H9 (cell line): ENCODE measurements at regions not wholly inside any gene's neighbourhood (a gene's known extent, or its start where the extent isn't known, plus 50 kb on each side); places are given as distances from the start of the nearest gene placed in this dataset.
"Not testable (repeated sequence)": the region's sequence is repeated elsewhere in the genome, so short reads cannot be mapped to it uniquely, and the experiment has no call there.

Experiments used
- DNase-seq: peaks from one replicate; pipeline ENCODE4 v3.0.0-alpha.2; 2017
- H2AFZ ChIP-seq: one replicate; pipeline ENCODE4 v1.6.1; 2013; ENCODE audit warnings: mild to moderate bottlenecking, low read length, control low read depth, moderate library complexity
- H2AK5ac ChIP-seq: 2 replicates; pipeline ENCODE4 v1.6.1; 2013; ENCODE audit warnings: low read length, control low read depth, mixed read lengths; ENCODE audit not compliant: insufficient read length
- H2BK120ac ChIP-seq: one replicate; pipeline ENCODE4 v1.6.1; 2013; ENCODE audit warnings: low read depth, mild to moderate bottlenecking, low read length, control low read depth, inconsistent platforms; ENCODE audit not compliant: poor library complexity, severe bottlenecking
- H2BK12ac ChIP-seq: 2 replicates; pipeline ENCODE4 v1.6.1; 2013; ENCODE audit warnings: low read length, control low read depth, mixed read lengths, low read depth; ENCODE audit not compliant: insufficient read length
- H2BK15ac ChIP-seq: 2 replicates; pipeline ENCODE4 v1.6.1; 2013; ENCODE audit warnings: low read depth, low read length, control low read depth
- H2BK20ac ChIP-seq: one replicate; pipeline ENCODE4 v1.6.1; 2013; ENCODE audit warnings: low read depth, mild to moderate bottlenecking, low read length, control low read depth, inconsistent platforms; ENCODE audit not compliant: poor library complexity, severe bottlenecking
- H2BK5ac ChIP-seq: 2 replicates; pipeline ENCODE4 v1.6.1; 2013; ENCODE audit warnings: low read length, control low read depth, mixed read lengths; ENCODE audit not compliant: insufficient read length
- H3K14ac ChIP-seq: 2 replicates; pipeline ENCODE4 v1.6.1; 2013; ENCODE audit warnings: low read length, control low read depth; ENCODE audit not compliant: insufficient read depth
- H3K18ac ChIP-seq: 2 replicates; pipeline ENCODE4 v1.6.1; 2013; ENCODE audit warnings: low read depth, mild to moderate bottlenecking, mixed read lengths, low read length, control low read depth; ENCODE audit not compliant: insufficient read length
- H3K23ac ChIP-seq: 2 replicates; pipeline ENCODE4 v1.6.1; 2013; ENCODE audit warnings: low read length, control low read depth, mixed read lengths, low read depth; ENCODE audit not compliant: insufficient read length
- H3K23me2 ChIP-seq: 2 replicates; pipeline ENCODE4 v1.6.1; 2013; ENCODE audit warnings: low read depth, mild to moderate bottlenecking, mixed read lengths, low read length, control low read depth; ENCODE audit not compliant: insufficient read length, poor library complexity, severe bottlenecking
- H3K27ac ChIP-seq: 2 replicates; pipeline ENCODE4 v1.5.1; 2013; ENCODE audit warnings: low read length, control low read depth, mixed read lengths, low read depth; ENCODE audit not compliant: insufficient read length
- H3K27me3 ChIP-seq: 2 replicates; pipeline ENCODE4 v1.6.1; 2013; ENCODE audit warnings: low read length, control low read depth, inconsistent platforms; ENCODE audit not compliant: insufficient read depth
- H3K4ac ChIP-seq: 2 replicates; pipeline ENCODE4 v1.6.1; 2013; ENCODE audit warnings: low read depth, mild to moderate bottlenecking, control low read depth, inconsistent platforms, low read length, moderate library complexity
- H3K4me1 ChIP-seq: 2 replicates; pipeline ENCODE4 v1.6.1; 2013; ENCODE audit warnings: low read length, control low read depth, inconsistent platforms; ENCODE audit not compliant: insufficient read depth
- H3K4me2 ChIP-seq: 2 replicates; pipeline ENCODE4 v1.6.1; 2013; ENCODE audit warnings: low read length, control low read depth, mixed read lengths; ENCODE audit not compliant: insufficient read length, insufficient read depth
- H3K56ac ChIP-seq: 2 replicates; pipeline ENCODE4 v1.6.1; 2013; ENCODE audit warnings: low read depth, mild to moderate bottlenecking, mixed read lengths, low read length, control low read depth; ENCODE audit not compliant: insufficient read length
- H3K79me1 ChIP-seq: 2 replicates; pipeline ENCODE4 v1.6.1; 2013; ENCODE audit warnings: low read depth, mild to moderate bottlenecking, moderate library complexity, low read length, control low read depth, inconsistent platforms; ENCODE audit not compliant: insufficient read depth, poor library complexity, severe bottlenecking
- H3K79me2 ChIP-seq: 2 replicates; pipeline ENCODE4 v1.6.1; 2013; ENCODE audit warnings: low read length, control low read depth, inconsistent platforms; ENCODE audit not compliant: insufficient read depth
- H3K9ac ChIP-seq: 2 replicates; pipeline ENCODE4 v1.6.1; 2013; ENCODE audit warnings: low read length, control low read depth, mixed read lengths; ENCODE audit not compliant: insufficient read length; ENCODE audit errors: extremely low read depth
- H3K9me3 ChIP-seq: one replicate; pipeline ENCODE4 v1.6.1; 2013; ENCODE audit warnings: low read depth, low read length, inconsistent platforms; ENCODE audit not compliant: control insufficient read depth
- H3T11ph ChIP-seq: one replicate; pipeline ENCODE4 v1.6.1; 2013; ENCODE audit warnings: mild to moderate bottlenecking, low read length, control low read depth, inconsistent platforms
- H4K20me1 ChIP-seq: one replicate; pipeline ENCODE4 v1.6.1; 2013; ENCODE audit not compliant: control insufficient read depth, insufficient read length, insufficient read depth
- H4K5ac ChIP-seq: 2 replicates; pipeline ENCODE4 v1.6.1; 2013; ENCODE audit warnings: low read depth, mild to moderate bottlenecking, mixed read lengths, low read length, control low read depth; ENCODE audit not compliant: insufficient read length
- H4K8ac ChIP-seq: replicated peaks from 2 replicates; pipeline ENCODE4 v1.6.1; 2013; ENCODE audit warnings: low read length, control low read depth, mixed read lengths, low read depth; ENCODE audit not compliant: insufficient read length
- H4K91ac ChIP-seq: 2 replicates; pipeline ENCODE4 v1.6.1; 2013; ENCODE audit warnings: low read depth, mild to moderate bottlenecking, moderate library complexity, mixed read lengths, low read length, control low read depth; ENCODE audit not compliant: insufficient read length
- H3K27ac Mint-ChIP-seq, 3 experiments: 2 replicates in 2 of 3; 3 replicates in 1 of 3; pipeline ENCODE4 v1.8.0; 2020 to 2021; ENCODE audit warnings: mixed read lengths in 3 of 3, mild to moderate bottlenecking in 1 of 3, moderate library complexity in 1 of 3
- H3K27me3 Mint-ChIP-seq: 2 replicates; pipeline ENCODE4 v1.8.0; 2021; ENCODE audit warnings: low read depth, mild to moderate bottlenecking, moderate library complexity, mixed read lengths
- H3K36me3 Mint-ChIP-seq, 3 experiments: 2 replicates in 2 of 3; 3 replicates in 1 of 3; pipeline ENCODE4 v1.8.0; 2020 to 2021; ENCODE audit warnings: low read depth in 3 of 3, mixed read lengths in 3 of 3; ENCODE audit not compliant: insufficient read depth in 1 of 3
- H3K4me1 Mint-ChIP-seq, 2 experiments: 2 replicates each; pipeline ENCODE4 v1.8.0; 2020; ENCODE audit warnings: mixed read lengths in 2 of 2
- H3K4me3 Mint-ChIP-seq, 2 experiments: 2 replicates in 1 of 2; 3 replicates in 1 of 2; pipeline ENCODE4 v1.8.0; 2020 to 2021; ENCODE audit warnings: mild to moderate bottlenecking in 2 of 2, mixed read lengths in 2 of 2, moderate library complexity in 1 of 2
- H3K9me3 Mint-ChIP-seq, 2 experiments: 2 replicates in 1 of 2; 3 replicates in 1 of 2; pipeline ENCODE4 v1.8.0; 2020; ENCODE audit warnings: mild to moderate bottlenecking in 2 of 2, mixed read lengths in 2 of 2, moderate library complexity in 1 of 2
- WGBS: extraction: QIAGEN DNeasy Blood & Tissue Kit; methylation state at CpG from one replicate; pipeline ENCODE4 v1.1.7; 2013; ENCODE audit warnings: missing lambda C conversion rate, low lambda C conversion rate, mixed read lengths; ENCODE audit not compliant: insufficient read length; ENCODE audit errors: extremely low coverage; 5-methylcytosine and 5-hydroxymethylcytosine counted together

DNA sequence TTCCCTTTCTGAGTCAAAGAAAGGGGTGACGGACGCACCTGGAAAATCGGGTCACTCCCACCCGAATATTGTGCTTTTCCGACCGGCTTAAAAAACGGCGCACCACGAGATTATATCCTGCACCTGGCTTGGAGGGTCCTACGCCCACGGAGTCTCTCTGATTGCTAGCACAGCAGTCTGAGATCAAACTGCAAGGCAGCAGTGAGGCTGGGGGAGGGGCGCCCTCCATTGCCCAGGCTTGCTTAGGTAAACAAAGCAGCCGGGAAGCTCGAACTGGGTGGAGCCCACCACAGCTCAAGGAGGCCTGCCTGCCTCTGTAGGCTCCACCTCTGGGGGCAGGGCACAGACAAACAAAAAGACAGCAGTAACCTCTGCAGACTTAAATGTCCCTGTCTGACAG lies 83.5 kb downstream of the CYP26B1 start:
- not testable (repeated sequence) for H3K27ac Mint-ChIP-seq

More for the DNA sequence above, 83.5 kb downstream of the CYP26B1 start:
- H3K9me3 ChIP-seq, H2AK5ac ChIP-seq, H2BK20ac ChIP-seq, H3K27ac ChIP-seq, H3T11ph ChIP-seq, H3K4me2 ChIP-seq, H2AFZ ChIP-seq, H3K23ac ChIP-seq, H2BK5ac ChIP-seq, H2BK15ac ChIP-seq, H3K4me1 ChIP-seq, H3K18ac ChIP-seq, H3K23me2 ChIP-seq, H3K4ac ChIP-seq, H4K20me1 ChIP-seq, H3K27me3 ChIP-seq, H3K4me3 Mint-ChIP-seq, H2BK12ac ChIP-seq, H2BK120ac ChIP-seq, H3K14ac ChIP-seq, H3K27me3 Mint-ChIP-seq, H3K79me1 ChIP-seq, DNase-seq, H3K79me2 ChIP-seq, H3K4me1 Mint-ChIP-seq, H4K91ac ChIP-seq, H4K5ac ChIP-seq, H4K8ac ChIP-seq, H3K9ac ChIP-seq, H3K56ac ChIP-seq: not testable (repeated sequence)
- WGBS, result no CpG with 5 or more reads among the region's 14 CpGs
- Mint-ChIP-seq H3K36me3 (peaks cover 3 to 12% (median 3%) of the 10 kb centered on the region in 3 experiments; a peak in 5 of 7 replicates), H3K9me3 (peaks cover 23 to 33% of the 10 kb centered on the region in 2 experiments)
